ENCODE measurements at regions not wholly inside any gene's neighbourhood (a gene's known extent, or its start where the extent isn't known, plus 50 kb on each side); places are given as distances from the start of the nearest gene placed in this dataset.

DNA sequence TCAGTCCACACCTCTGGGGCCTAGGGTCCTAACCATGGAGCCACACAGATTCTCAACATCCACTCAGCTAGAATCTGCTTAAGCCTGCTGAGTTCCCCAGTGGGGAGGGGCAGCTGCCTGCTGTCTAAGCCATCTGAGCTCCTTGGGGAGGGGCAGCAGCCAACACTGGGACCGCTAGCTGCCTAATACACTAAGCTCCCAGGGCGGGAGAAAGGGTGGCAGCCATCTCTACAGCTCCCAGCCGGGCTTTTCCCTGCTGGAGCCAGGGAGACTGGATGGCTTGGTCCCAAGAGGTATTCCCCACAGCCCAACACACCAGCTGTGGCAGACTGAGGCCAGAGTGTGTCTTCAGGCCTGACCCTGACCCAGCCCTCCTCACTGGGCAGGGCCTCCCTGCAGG lies 217.3 kb upstream of the TMEM45B start (continued):
- TF ChIP-seq ZNF512 (tag; IDR thresholded peaks at IDR 0.05) (no peak), ZNF324 (CRISPR knock-in tag; IDR thresholded peaks at IDR 0.05) (no peak), SIN3A (IDR thresholded peaks at IDR 0.05; ENCODE audit: borderline replicate concordance in 2 of 2, control insufficient read depth in 1 of 2, low read depth in 2 of 2, low read length in 2 of 2) (no peak), SRSF9 (IDR thresholded peaks at IDR 0.05; ENCODE audit: borderline replicate concordance, low read depth, low read length) (no peak), KAT7 (CRISPR knock-in tag; IDR thresholded peaks at IDR 0.05; ENCODE audit: borderline replicate concordance) (no peak)

- Histone ChIP-seq H3K27me3 (ENCODE audit: control insufficient read depth in 2 of 2, insufficient read depth in 2 of 2, low read length in 2 of 2) (no peaks in the 10 kb centered on the region), H3K27ac (ENCODE audit: extremely low read depth, low read depth, low read length) (no peak overlapping the region), H4K20me1 (replicated peaks; ENCODE audit: control insufficient read depth, insufficient read depth, low read length) (no peaks in the 10 kb centered on the region), H3K4me1 (replicated peaks in 1 of 2; ENCODE audit: control insufficient read depth in 2 of 2, insufficient read depth in 2 of 2, low read length in 2 of 2) (no peaks in the 10 kb centered on the region), H2AFZ (ENCODE audit: low read depth, low read length) (no peak overlapping the region), H3K36me3 (ENCODE audit: control insufficient read depth, insufficient read depth, low read length) (no peaks in the 10 kb centered on the region), H3K4me3 (no peak overlapping the region), H3K9me1 (ENCODE audit: control insufficient read depth, insufficient read depth, low read length) (no peaks in the 10 kb centered on the region), H3K9me3 (replicated peaks; ENCODE audit: control insufficient read depth, insufficient read depth, low read depth, low read length) (no peaks in the 10 kb centered on the region), H3K4me2 (ENCODE audit: insufficient read depth, low read length) (no peak overlapping the region), H3K79me2 (ENCODE audit: control insufficient read depth, insufficient read depth, low read length) (no peaks in the 10 kb centered on the region), H3K9ac (ENCODE audit: insufficient read depth in 1 of 2, low read depth in 2 of 2, low read length in 2 of 2) (no peak overlapping the region)
- no peak for FAIRE-seq
- no peak for TF ChIP-seq ZNF121 (CRISPR knock-in tag; conservative IDR thresholded peaks at IDR 0.05)
- TF ChIP-seq ETV6 (IDR thresholded peaks at IDR 0.05; ENCODE audit: borderline replicate concordance in 1 of 2, low read depth in 2 of 2, low read length in 1 of 2): no peak
- TF ChIP-seq ETV6 (CRISPR knock-in tag; IDR thresholded peaks at IDR 0.05; ENCODE audit: borderline replicate concordance): no peak
- no peak for TF ChIP-seq ZNF655 (CRISPR knock-in tag; IDR thresholded peaks at IDR 0.05)
- TF ChIP-seq E2F6 (IDR thresholded peaks at IDR 0.05; ENCODE audit: borderline replicate concordance in 1 of 2, extremely low read depth in 1 of 2, insufficient read depth in 1 of 2, insufficient read length in 1 of 2, low read depth in 1 of 2, low read length in 1 of 2, poor library complexity in 1 of 2, severe bottlenecking in 1 of 2): no peak
- no peak for TF ChIP-seq DPF2 (IDR thresholded peaks at IDR 0.05)
- TF ChIP-seq, protein P1, sequence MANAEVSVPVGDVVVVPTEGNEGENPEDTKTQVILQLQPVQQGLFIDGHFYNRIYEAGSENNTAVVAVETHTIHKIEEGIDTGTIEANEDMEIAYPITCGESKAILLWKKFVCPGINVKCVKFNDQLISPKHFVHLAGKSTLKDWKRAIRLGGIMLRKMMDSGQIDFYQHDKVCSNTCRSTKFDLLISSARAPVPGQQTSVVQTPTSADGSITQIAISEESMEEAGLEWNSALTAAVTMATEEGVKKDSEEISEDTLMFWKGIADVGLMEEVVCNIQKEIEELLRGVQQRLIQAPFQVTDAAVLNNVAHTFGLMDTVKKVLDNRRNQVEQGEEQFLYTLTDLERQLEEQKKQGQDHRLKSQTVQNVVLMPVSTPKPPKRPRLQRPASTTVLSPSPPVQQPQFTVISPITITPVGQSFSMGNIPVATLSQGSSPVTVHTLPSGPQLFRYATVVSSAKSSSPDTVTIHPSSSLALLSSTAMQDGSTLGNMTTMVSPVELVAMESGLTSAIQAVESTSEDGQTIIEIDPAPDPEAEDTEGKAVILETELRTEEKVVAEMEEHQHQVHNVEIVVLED (CRISPR knock-in tag; IDR thresholded peaks at IDR 0.05): no peak
- no peak for TF ChIP-seq E2F4 (CRISPR knock-in tag; IDR thresholded peaks at IDR 0.05; ENCODE audit: low read depth)
- in situ Hi-C loops (cut with MboI) (no loop called here), intact Hi-C loops (cut with micrococcal nuclease) (no loop called here)
- ATAC-seq: no peak
- DNase-seq (ENCODE audit: extremely low read depth in 1 of 4, low spot score in 3 of 4): no peak
- CTCF ChIA-PET (ENCODE audit: low intra/inter-chr PET ratio): no interaction called here
- BruUV-seq (replicated peaks): no TSS peak
- POLR2A ChIA-PET: interaction anchor here (1.1 kb wide), 1 partner anchor 11 kb away, joined by 4 read pairs; no protein-coding TSS in a partner anchor
Measured at GRCh38 chr11:129605815-129606214, 209.8 kb upstream of the TMEM45B start.

Data from K562 (cell line).